ENCODE measurements at regions not wholly inside any gene's neighbourhood (a gene's known extent, or its start where the extent isn't known, plus 50 kb on each side); places are given as distances from the start of the nearest gene placed in this dataset.

- H3K36me3 ChIP-seq: no peaks in the 10 kb centered on the region
- peaks cover 0 to 17% (median 3%) of the 10 kb centered on the region in 4 donors for H3K4me1 ChIP-seq
- no peak overlapping the region for H3K4me3 ChIP-seq
- no peak for DNase-seq
- H3K9me3 ChIP-seq: no peaks in the 10 kb centered on the region
- no peaks in the 10 kb centered on the region for H3K27me3 ChIP-seq
- TF ChIP-seq POLR2A (IDR thresholded peaks at IDR 0.05): no peak
- no peak for TF ChIP-seq CTCF (IDR thresholded peaks at IDR 0.05)
- H3K27ac ChIP-seq: no peak overlapping the region
Measured at GRCh38 chr7:344608-344994, 54.6 kb downstream of the FOXL3 start.

- H3K27me3 ChIP-seq: no peaks in the 10 kb centered on the region
- DNase-seq: no peak
- peaks cover 0 to 16% (median 3%) of the 10 kb centered on the region in 4 donors for H3K4me1 ChIP-seq
- H3K36me3 ChIP-seq: no peaks in the 10 kb centered on the region
- TF ChIP-seq CTCF (IDR thresholded peaks at IDR 0.05): no peak
- no peak for TF ChIP-seq POLR2A (IDR thresholded peaks at IDR 0.05)
- H3K27ac ChIP-seq: no peak overlapping the region
- no peak overlapping the region for H3K4me3 ChIP-seq
- no peaks in the 10 kb centered on the region for H3K9me3 ChIP-seq
Measured at GRCh38 chr7:346116-346898, 56.3 kb downstream of the FOXL3 start.

GRCh38 chr7:347001-347590 is 57.1 kb downstream of the FOXL3 start:
- TF ChIP-seq POLR2A (IDR thresholded peaks at IDR 0.05): no peak
- no peak for TF ChIP-seq CTCF (IDR thresholded peaks at IDR 0.05)
- Histone ChIP-seq H3K36me3 (no peaks in the 10 kb centered on the region), H3K4me3 (no peak overlapping the region), H3K4me1 (peaks cover 0 to 8% (median 1%) of the 10 kb centered on the region in 4 donors), H3K9me3 (no peaks in the 10 kb centered on the region), H3K27ac (no peak overlapping the region), H3K27me3 (no peaks in the 10 kb centered on the region)
- no peak for DNase-seq

DNA sequence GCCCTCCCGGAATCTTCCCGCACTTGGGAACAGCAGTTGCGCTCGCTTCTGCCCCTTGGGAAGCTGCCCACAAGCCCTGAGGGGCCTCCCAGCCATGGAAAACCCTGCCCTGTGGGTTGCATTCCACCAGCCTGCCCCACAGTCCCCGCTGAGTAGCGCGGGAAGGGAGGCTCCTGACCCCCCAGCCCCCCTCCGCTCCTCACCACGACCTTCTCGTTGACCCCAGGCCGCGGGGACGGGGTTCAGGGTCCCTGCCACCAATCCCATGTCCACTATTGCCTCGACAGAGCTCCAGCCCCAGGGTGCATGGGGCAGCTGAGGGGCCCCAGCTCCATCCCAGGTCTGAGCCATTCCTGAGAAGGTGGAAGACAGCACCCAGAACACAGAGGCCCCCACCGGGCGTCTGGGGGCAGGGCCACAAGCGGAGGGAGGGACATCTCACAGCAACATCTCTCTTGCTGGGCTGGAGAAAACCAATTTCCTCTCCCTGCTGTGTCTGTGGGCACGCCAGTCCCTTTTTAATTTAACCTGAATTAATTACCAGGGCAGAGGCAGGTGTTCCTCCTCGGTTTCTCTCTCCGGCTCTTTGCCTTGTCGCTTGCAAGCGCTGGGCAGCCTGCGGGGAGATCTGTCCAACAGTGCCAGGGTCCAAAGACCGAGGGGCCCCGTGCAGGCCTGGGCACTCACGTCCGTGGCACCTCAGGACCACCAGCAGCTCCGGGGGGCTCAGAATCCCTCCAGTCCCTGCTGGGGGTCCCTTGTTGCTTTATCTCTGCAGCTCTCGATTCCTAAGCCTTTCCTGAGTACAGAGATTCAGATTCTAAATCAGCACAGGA is 57.9 kb downstream of the FOXL3 start:
- Histone ChIP-seq H3K9me3 (no peaks in the 10 kb centered on the region), H3K4me1 (peaks cover 0 to 2% (median 0%) of the 10 kb centered on the region in 4 donors), H3K27ac (no peak overlapping the region), H3K36me3 (no peaks in the 10 kb centered on the region), H3K27me3 (no peaks in the 10 kb centered on the region), H3K4me3 (no peak overlapping the region)
- no peak for TF ChIP-seq POLR2A (IDR thresholded peaks at IDR 0.05)
- no peak for TF ChIP-seq CTCF (IDR thresholded peaks at IDR 0.05)
- no peak for DNase-seq

DNA sequence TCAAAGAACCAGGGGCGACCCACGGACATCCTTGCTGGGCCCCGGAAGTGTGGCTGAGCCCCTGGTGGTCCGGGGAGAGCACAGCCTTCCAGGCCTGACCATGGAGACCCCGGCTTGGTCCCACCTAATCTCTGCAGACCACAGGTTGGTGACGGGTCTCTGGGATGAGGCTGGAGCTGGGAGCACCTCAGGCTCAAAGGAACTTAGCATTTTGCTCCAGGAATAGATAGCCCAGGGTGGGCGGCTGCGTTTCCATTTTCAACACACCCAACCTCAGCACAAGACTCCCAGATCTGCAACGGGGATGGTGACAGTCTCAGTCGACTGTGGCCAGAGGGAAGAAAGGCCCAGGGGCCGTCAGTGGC is 58.5 kb downstream of the FOXL3 start:
- Histone ChIP-seq H3K4me1 (no peaks in the 10 kb centered on the region), H3K27me3 (no peaks in the 10 kb centered on the region), H3K9me3 (no peaks in the 10 kb centered on the region), H3K36me3 (no peaks in the 10 kb centered on the region), H3K4me3 (no peak overlapping the region), H3K27ac (no peak overlapping the region)
- no peak for DNase-seq
- no peak for TF ChIP-seq CTCF (IDR thresholded peaks at IDR 0.05)
- TF ChIP-seq POLR2A (IDR thresholded peaks at IDR 0.05): no peak
